Neuronal stem cell (in vitro differentiated cells): ENCODE measurements at regions not wholly inside any gene's neighbourhood (a gene's known extent, or its start where the extent isn't known, plus 50 kb on each side); places are given as distances from the start of the nearest gene placed in this dataset.

ENCODE experiments used
- DNase-seq: peaks from one replicate; pipeline ENCODE4 v3.0.0-alpha.2; 2013; ENCODE audit warnings: low spot score
- H2AFZ ChIP-seq: one replicate; pipeline ENCODE4 v1.6.1; 2013; ENCODE audit warnings: mild to moderate bottlenecking, low read length, inconsistent platforms
- H2AK5ac ChIP-seq: 2 replicates; pipeline ENCODE4 v1.6.1; 2013; ENCODE audit warnings: low read depth, mild to moderate bottlenecking, inconsistent platforms, low read length, moderate library complexity, mixed read lengths
- H2BK120ac ChIP-seq: 2 replicates; pipeline ENCODE4 v1.6.1; 2013; ENCODE audit warnings: low read depth, mild to moderate bottlenecking, inconsistent platforms, low read length, moderate library complexity, mixed read lengths
- H2BK12ac ChIP-seq: one replicate; pipeline ENCODE4 v1.6.1; 2013; ENCODE audit warnings: low read length, inconsistent platforms
- H2BK15ac ChIP-seq: 2 replicates; pipeline ENCODE4 v1.6.1; 2013; ENCODE audit warnings: mild to moderate bottlenecking, low read length, inconsistent platforms, mixed read lengths
- H2BK5ac ChIP-seq: one replicate; pipeline ENCODE4 v1.6.1; 2013; ENCODE audit warnings: inconsistent platforms, mild to moderate bottlenecking, low read length, moderate library complexity
- H3K14ac ChIP-seq: one replicate; pipeline ENCODE4 v1.6.1; 2013; ENCODE audit warnings: low read length, inconsistent platforms
- H3K18ac ChIP-seq: 2 replicates; pipeline ENCODE4 v1.6.1; 2013; ENCODE audit warnings: low read length, inconsistent platforms
- H3K23ac ChIP-seq: 2 replicates; pipeline ENCODE4 v1.6.1; 2013; ENCODE audit warnings: low read depth, mild to moderate bottlenecking, mixed read lengths, low read length, inconsistent platforms; ENCODE audit not compliant: poor library complexity
- H3K27ac ChIP-seq: replicated peaks from 3 replicates; pipeline ENCODE4 v1.5.1; 2013; ENCODE audit warnings: low read length, inconsistent platforms
- H3K27me3 ChIP-seq, 3 experiments: 2 replicates each; pipeline ENCODE4 v1.6.1; 2013; ENCODE audit warnings: low read length in 3 of 3, mild to moderate bottlenecking in 2 of 3, inconsistent platforms in 1 of 3, low read depth in 1 of 3, mixed read lengths in 1 of 3, moderate library complexity in 1 of 3; ENCODE audit not compliant: control insufficient read depth in 3 of 3, insufficient read depth in 3 of 3
- H3K36me3 ChIP-seq, 2 donors: replicated peaks in 1 of 2; 2 replicates each; pipeline ENCODE4 v1.6.1; 2013; ENCODE audit warnings: low read length in 2 of 2; ENCODE audit not compliant: control insufficient read depth in 2 of 2, insufficient read depth in 2 of 2
- H3K4ac ChIP-seq: 2 replicates; pipeline ENCODE4 v1.6.1; 2013; ENCODE audit warnings: inconsistent platforms, mild to moderate bottlenecking, low read length, moderate library complexity
- H3K4me1 ChIP-seq, 2 donors: 1 replicate in 1 of 2; 2 replicates in 1 of 2; pipeline ENCODE4 v1.6.1; 2013; ENCODE audit warnings: low read length in 2 of 2, low read depth in 1 of 2; ENCODE audit not compliant: control insufficient read depth in 2 of 2, insufficient read depth in 1 of 2
- H3K4me2 ChIP-seq: one replicate; pipeline ENCODE4 v1.6.1; 2013; ENCODE audit warnings: mild to moderate bottlenecking, low read length, inconsistent platforms; ENCODE audit not compliant: insufficient read depth, poor library complexity, severe bottlenecking
- H3K4me3 ChIP-seq, 2 donors: 2 replicates each; pipeline ENCODE4 v1.5.1; 2013; ENCODE audit warnings: low read length in 2 of 2, mild to moderate bottlenecking in 2 of 2, inconsistent platforms in 1 of 2, moderate library complexity in 1 of 2
- H3K79me1 ChIP-seq: one replicate; pipeline ENCODE4 v1.6.1; 2013; ENCODE audit warnings: low read depth, mild to moderate bottlenecking, inconsistent platforms, low read length, moderate library complexity
- H3K9ac ChIP-seq: one replicate; pipeline ENCODE4 v1.6.1; 2013; ENCODE audit warnings: mild to moderate bottlenecking, low read depth, low read length, inconsistent platforms; ENCODE audit not compliant: poor library complexity
- H3K9me3 ChIP-seq, 2 donors: replicated peaks in 1 of 2; 2 replicates each; pipeline versions ENCODE3 to v1.6.1; 2013; ENCODE audit warnings: low read length in 2 of 2, mild to moderate bottlenecking in 2 of 2, inconsistent platforms in 1 of 2, low read depth in 1 of 2, mixed read lengths in 1 of 2, moderate library complexity in 1 of 2; ENCODE audit not compliant: control insufficient read depth in 2 of 2, insufficient read depth in 1 of 2
- H4K8ac ChIP-seq: one replicate; pipeline ENCODE4 v1.6.1; 2013; ENCODE audit warnings: low read depth, mild to moderate bottlenecking, inconsistent platforms, low read length, moderate library complexity
- H4K91ac ChIP-seq: one replicate; pipeline ENCODE4 v1.6.1; 2013; ENCODE audit warnings: low read length, low read depth, mild to moderate bottlenecking, inconsistent platforms; ENCODE audit not compliant: poor library complexity
- WGBS, 2 donors: extraction: QIAGEN DNeasy Blood & Tissue Kit; methylation state at CpG; one replicate each; pipeline ENCODE4 v1.1.7; 2013; ENCODE audit warnings: missing lambda C conversion rate in 2 of 2, mixed read lengths in 1 of 2; ENCODE audit not compliant: insufficient read length in 2 of 2, insufficient replicate concordance in 1 of 2; ENCODE audit errors: extremely low coverage in 2 of 2; 5-methylcytosine and 5-hydroxymethylcytosine counted together

GRCh38 chr6:47180633-47181032, 129.1 kb downstream of the TNFRSF21 start:
- Histone ChIP-seq H3K4me2 (no peak overlapping the region), H3K18ac (no peak overlapping the region), H3K27ac (no peak overlapping the region), H4K91ac (no peak overlapping the region), H4K8ac (no peak overlapping the region), H3K4me1 (no peaks in the 10 kb centered on the region), H2BK5ac (no peak overlapping the region), H3K23ac (no peak overlapping the region), H3K4ac (no peak overlapping the region), H3K9me3 (no peaks in the 10 kb centered on the region), H3K36me3 (no peaks in the 10 kb centered on the region), H3K4me3 (no peak overlapping the region), H3K14ac (no peak overlapping the region), H2BK120ac (no peak overlapping the region), H3K79me1 (no peaks in the 10 kb centered on the region), H2AK5ac (no peak overlapping the region), H2AFZ (no peak overlapping the region), H2BK12ac (no peak overlapping the region), H3K27me3 (no peaks in the 10 kb centered on the region), H2BK15ac (no peak overlapping the region), H3K9ac (no peak overlapping the region)
- no peak for DNase-seq
- WGBS, 2 donors = no CpG with 5 or more reads among the region's 2 CpGs

GRCh38 chr6:47179286-47179685, 130.4 kb downstream of the TNFRSF21 start:
- no peaks in the 10 kb centered on the region for H3K36me3 ChIP-seq
- no peak overlapping the region for H2AFZ ChIP-seq
- no peak overlapping the region for H3K4me3 ChIP-seq
- no peak overlapping the region for H3K23ac ChIP-seq
- no peak overlapping the region for H3K14ac ChIP-seq
- no peak overlapping the region for H4K91ac ChIP-seq
- H2BK15ac ChIP-seq = no peak overlapping the region
- H2AK5ac ChIP-seq = no peak overlapping the region
- no peak overlapping the region for H3K4me2 ChIP-seq
- no peak for DNase-seq
- H2BK120ac ChIP-seq = no peak overlapping the region
- H2BK5ac ChIP-seq = no peak overlapping the region
- no peaks in the 10 kb centered on the region for H3K9me3 ChIP-seq
- H3K18ac ChIP-seq = no peak overlapping the region
- H3K27me3 ChIP-seq = no peaks in the 10 kb centered on the region
- no peak overlapping the region for H4K8ac ChIP-seq
- H3K79me1 ChIP-seq = no peaks in the 10 kb centered on the region
- no peak overlapping the region for H3K9ac ChIP-seq
- no peak overlapping the region for H2BK12ac ChIP-seq
- H3K27ac ChIP-seq = no peak overlapping the region
- H3K4ac ChIP-seq = no peak overlapping the region
- H3K4me1 ChIP-seq = no peaks in the 10 kb centered on the region

GRCh38 chr6:47175656-47176055, 133.5 kb upstream of the ADGRF1 start:
- Histone ChIP-seq H2BK120ac (no peak overlapping the region), H2BK12ac (no peak overlapping the region), H3K27ac (no peak overlapping the region), H3K18ac (no peak overlapping the region), H3K4me1 (no peaks in the 10 kb centered on the region), H3K27me3 (no peaks in the 10 kb centered on the region), H2AFZ (no peak overlapping the region), H3K4ac (no peak overlapping the region), H3K14ac (no peak overlapping the region), H2BK15ac (no peak overlapping the region), H4K8ac (no peak overlapping the region), H3K4me2 (no peak overlapping the region), H3K23ac (no peak overlapping the region), H4K91ac (no peak overlapping the region), H2AK5ac (no peak overlapping the region), H3K79me1 (no peaks in the 10 kb centered on the region), H3K36me3 (no peaks in the 10 kb centered on the region), H3K4me3 (no peak overlapping the region), H3K9me3 (no peaks in the 10 kb centered on the region), H2BK5ac (no peak overlapping the region), H3K9ac (no peak overlapping the region)
- no CpG with 5 or more reads among the region's 3 CpGs for WGBS, 2 donors
- no peak for DNase-seq

- Histone ChIP-seq H2BK12ac (no peak overlapping the region), H3K9ac (no peak overlapping the region), H2BK120ac (no peak overlapping the region), H3K27me3 (no peaks in the 10 kb centered on the region), H2AFZ (no peak overlapping the region), H2BK5ac (no peak overlapping the region), H3K23ac (no peak overlapping the region), H3K36me3 (no peaks in the 10 kb centered on the region), H4K91ac (no peak overlapping the region), H3K4me1 (no peaks in the 10 kb centered on the region), H3K4ac (no peak overlapping the region), H3K9me3 (no peaks in the 10 kb centered on the region), H3K14ac (no peak overlapping the region), H2BK15ac (no peak overlapping the region), H4K8ac (no peak overlapping the region), H3K4me3 (no peak overlapping the region), H3K79me1 (no peaks in the 10 kb centered on the region), H3K4me2 (no peak overlapping the region), H3K27ac (no peak overlapping the region), H3K18ac (no peak overlapping the region), H2AK5ac (no peak overlapping the region)
- no peak for DNase-seq
- WGBS, 2 donors = no CpG with 5 or more reads among the region's 4 CpGs
Observed at GRCh38 chr6:47174502-47175023, 132.4 kb upstream of the ADGRF1 start.
